ENCODE measurements at regions not wholly inside any gene's neighbourhood (a gene's known extent, or its start where the extent isn't known, plus 50 kb on each side); places are given as distances from the start of the nearest gene placed in this dataset.

GRCh38 chrX:52425775-52426174, 57.0 kb downstream of the XAGE2 start:
- H3K4me3 ChIP-seq (replicated peaks; ENCODE audit: low read depth, low read length) = no peak overlapping the region
- DNase-seq (ENCODE audit: low read depth) = peak; percentile 20
- no peak for TF ChIP-seq CTCF (IDR thresholded peaks at IDR 0.05; ENCODE audit: low read length, missing control alignments)

- H3K4me3 ChIP-seq (replicated peaks; ENCODE audit: low read depth, low read length) = no peak overlapping the region
- no peak for TF ChIP-seq CTCF (IDR thresholded peaks at IDR 0.05; ENCODE audit: low read length, missing control alignments)
- no peak for DNase-seq (ENCODE audit: low read depth)
These were observed 58.0 kb downstream of the XAGE2 start for GRCh38 chrX:52426810-52427209.

GRCh38 chrX:52437212-52437611, 58.4 kb upstream of the XAGE1A start:
- TF ChIP-seq CTCF (IDR thresholded peaks at IDR 0.05; ENCODE audit: low read length, missing control alignments) = no peak
- no peak overlapping the region for H3K4me3 ChIP-seq (replicated peaks; ENCODE audit: low read depth, low read length)
- DNase-seq (ENCODE audit: low read depth) = no peak
